Parathyroid adenoma (tissue), 2 donors: ENCODE measurements at regions not wholly inside any gene's neighbourhood (a gene's known extent, or its start where the extent isn't known, plus 50 kb on each side); places are given as distances from the start of the nearest gene placed in this dataset.

Source experiments
- H2AFZ ChIP-seq: fragments of 300-600 bp; sonication (generic); one replicate; pipeline ENCODE4 v1.7.0; 2017; ENCODE audit warnings: antibody characterized with exemption, mild to moderate bottlenecking
- H3K27ac ChIP-seq: fragments of 300-600 bp; sonication (generic); one replicate; pipeline ENCODE4 v1.7.0; 2017
- H3K27me3 ChIP-seq: fragments of 300-600 bp; sonication (generic); one replicate; pipeline ENCODE4 v1.7.0; 2017; ENCODE audit warnings: low read length; ENCODE audit not compliant: control insufficient read depth, insufficient read depth
- H3K36me3 ChIP-seq: fragments of 300-600 bp; sonication (generic); one replicate; pipeline ENCODE4 v1.7.0; 2017; ENCODE audit warnings: low read length; ENCODE audit not compliant: control insufficient read depth, insufficient read depth
- H3K4me1 ChIP-seq: fragments of 300-600 bp; sonication (generic); one replicate; pipeline ENCODE4 v1.7.0; 2017; ENCODE audit warnings: control low read depth
- H3K4me2 ChIP-seq: fragments of 300-600 bp; sonication (generic); one replicate; pipeline ENCODE4 v1.7.0; 2017; ENCODE audit warnings: low read length
- H3K4me3 ChIP-seq: fragments of 300-600 bp; sonication (generic); one replicate; pipeline ENCODE4 v1.7.0; 2017; ENCODE audit warnings: low read depth, low read length
- H3K79me2 ChIP-seq: fragments of 300-600 bp; sonication (generic); one replicate; pipeline ENCODE4 v1.7.0; 2017; ENCODE audit warnings: control low read depth
- H3K9ac ChIP-seq: fragments of 300-600 bp; sonication (generic); one replicate; pipeline ENCODE4 v1.7.0; 2017; ENCODE audit warnings: mild to moderate bottlenecking
- H3K9me3 ChIP-seq: fragments of 300-600 bp; sonication (generic); one replicate; pipeline ENCODE4 v1.7.0; 2017; ENCODE audit warnings: low read length; ENCODE audit not compliant: control insufficient read depth
- CTCF ChIP-seq: fragments of 300-600 bp; sonication (generic); IDR thresholded peaks from one replicate; pipeline ENCODE4 v1.7.0; 2017; ENCODE audit warnings: antibody characterized with exemption, mild to moderate bottlenecking
- donor health status: primary hyperparathyroidism.

GRCh38 chr5:152542741-152543140 lies 137.7 kb upstream of the NMUR2 start:
- Histone ChIP-seq H3K27ac (no peak overlapping the region), H3K9me3 (no peaks in the 10 kb centered on the region), H3K79me2 (no peaks in the 10 kb centered on the region), H3K36me3 (no peaks in the 10 kb centered on the region), H3K4me3 (no peak overlapping the region), H3K4me2 (no peak overlapping the region), H3K27me3 (no peaks in the 10 kb centered on the region), H2AFZ (no peak overlapping the region), H3K4me1 (no peaks in the 10 kb centered on the region), H3K9ac (no peak overlapping the region)
- no peak for TF ChIP-seq CTCF

GRCh38 chr5:152546493-152546892 lies 141.4 kb upstream of the NMUR2 start:
- no peak overlapping the region for H3K9ac ChIP-seq
- no peak overlapping the region for H3K4me2 ChIP-seq
- no peak overlapping the region for H3K4me3 ChIP-seq
- no peaks in the 10 kb centered on the region for H3K79me2 ChIP-seq
- no peaks in the 10 kb centered on the region for H3K36me3 ChIP-seq
- no peaks in the 10 kb centered on the region for H3K9me3 ChIP-seq
- H3K4me1 ChIP-seq: no peaks in the 10 kb centered on the region
- H3K27ac ChIP-seq: no peak overlapping the region
- TF ChIP-seq CTCF: no peak
- H3K27me3 ChIP-seq: no peaks in the 10 kb centered on the region
- H2AFZ ChIP-seq: no peak overlapping the region

- Histone ChIP-seq H3K36me3 (no peaks in the 10 kb centered on the region), H3K27me3 (no peaks in the 10 kb centered on the region), H3K27ac (no peak overlapping the region), H2AFZ (no peak overlapping the region), H3K9me3 (no peaks in the 10 kb centered on the region), H3K4me1 (no peaks in the 10 kb centered on the region), H3K9ac (no peak overlapping the region), H3K4me3 (no peak overlapping the region), H3K4me2 (no peak overlapping the region), H3K79me2 (no peaks in the 10 kb centered on the region)
- no peak for TF ChIP-seq CTCF
These were observed 142.1 kb upstream of the NMUR2 start for GRCh38 chr5:152547202-152547601.

GRCh38 chr5:152549709-152550108 lies 144.6 kb upstream of the NMUR2 start:
- Histone ChIP-seq H3K79me2 (no peaks in the 10 kb centered on the region), H3K9me3 (no peaks in the 10 kb centered on the region), H3K27ac (no peak overlapping the region), H3K4me3 (no peak overlapping the region), H3K4me2 (no peak overlapping the region), H3K27me3 (no peaks in the 10 kb centered on the region), H3K36me3 (no peaks in the 10 kb centered on the region), H2AFZ (no peak overlapping the region), H3K4me1 (no peaks in the 10 kb centered on the region), H3K9ac (no peak overlapping the region)
- no peak for TF ChIP-seq CTCF

- H3K4me1 ChIP-seq: no peaks in the 10 kb centered on the region
- TF ChIP-seq CTCF: no peak
- H2AFZ ChIP-seq: no peak overlapping the region
- no peaks in the 10 kb centered on the region for H3K79me2 ChIP-seq
- H3K27ac ChIP-seq: no peak overlapping the region
- no peaks in the 10 kb centered on the region for H3K36me3 ChIP-seq
- H3K9me3 ChIP-seq: no peaks in the 10 kb centered on the region
- no peak overlapping the region for H3K9ac ChIP-seq
- H3K4me3 ChIP-seq: no peak overlapping the region
- no peak overlapping the region for H3K4me2 ChIP-seq
- H3K27me3 ChIP-seq: no peaks in the 10 kb centered on the region
These were observed 146.0 kb upstream of the NMUR2 start for GRCh38 chr5:152551061-152551460.
